ENCODE measurements at regions not wholly inside any gene's neighbourhood (a gene's known extent, or its start where the extent isn't known, plus 50 kb on each side); places are given as distances from the start of the nearest gene placed in this dataset.

GRCh38 chr17:72378414-72379390 is 257.9 kb downstream of the SOX9 start:
- Mint-ChIP-seq H3K36me3 (ENCODE audit: low read depth) (no peaks in the 10 kb centered on the region; the same call in 2 of the 3 replicates), H3K4me3 (no peak overlapping the region; the same call in 2 of the 3 replicates), H3K4me1 (peaks cover 47% of the 10 kb centered on the region), H3K27me3 (ENCODE audit: insufficient read depth, low read depth, poor library complexity) (peaks cover 7% of the 10 kb centered on the region), H3K27ac (no peak overlapping the region), H3K9me3 (no peaks in the 10 kb centered on the region; the same call in 2 of the 3 replicates)
- peak overlapping the region; percentile 52; the same call in 1 of the 2 replicates for H2AFZ ChIP-seq
- DNase-seq (ENCODE audit: low spot score): no peak
- no peak overlapping the region for H3K27ac ChIP-seq (ENCODE audit: low read depth)
- no peaks in the 10 kb centered on the region for H3K27me3 ChIP-seq (ENCODE audit: insufficient read depth)
- 0 out of 2 replicates have a peak, but pooled peaks cover 4% of the 10 kb centered on the region for H3F3A ChIP-seq (replicated peaks; ENCODE audit: low read depth)
- H3K4me1 ChIP-seq (ENCODE audit: insufficient read depth): peaks cover 30% of the 10 kb centered on the region
- TF ChIP-seq, protein P1, sequence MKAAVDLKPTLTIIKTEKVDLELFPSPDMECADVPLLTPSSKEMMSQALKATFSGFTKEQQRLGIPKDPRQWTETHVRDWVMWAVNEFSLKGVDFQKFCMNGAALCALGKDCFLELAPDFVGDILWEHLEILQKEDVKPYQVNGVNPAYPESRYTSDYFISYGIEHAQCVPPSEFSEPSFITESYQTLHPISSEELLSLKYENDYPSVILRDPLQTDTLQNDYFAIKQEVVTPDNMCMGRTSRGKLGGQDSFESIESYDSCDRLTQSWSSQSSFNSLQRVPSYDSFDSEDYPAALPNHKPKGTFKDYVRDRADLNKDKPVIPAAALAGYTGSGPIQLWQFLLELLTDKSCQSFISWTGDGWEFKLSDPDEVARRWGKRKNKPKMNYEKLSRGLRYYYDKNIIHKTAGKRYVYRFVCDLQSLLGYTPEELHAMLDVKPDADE (IDR thresholded peaks at IDR 0.05): no peak
- TF ChIP-seq, protein P2, sequence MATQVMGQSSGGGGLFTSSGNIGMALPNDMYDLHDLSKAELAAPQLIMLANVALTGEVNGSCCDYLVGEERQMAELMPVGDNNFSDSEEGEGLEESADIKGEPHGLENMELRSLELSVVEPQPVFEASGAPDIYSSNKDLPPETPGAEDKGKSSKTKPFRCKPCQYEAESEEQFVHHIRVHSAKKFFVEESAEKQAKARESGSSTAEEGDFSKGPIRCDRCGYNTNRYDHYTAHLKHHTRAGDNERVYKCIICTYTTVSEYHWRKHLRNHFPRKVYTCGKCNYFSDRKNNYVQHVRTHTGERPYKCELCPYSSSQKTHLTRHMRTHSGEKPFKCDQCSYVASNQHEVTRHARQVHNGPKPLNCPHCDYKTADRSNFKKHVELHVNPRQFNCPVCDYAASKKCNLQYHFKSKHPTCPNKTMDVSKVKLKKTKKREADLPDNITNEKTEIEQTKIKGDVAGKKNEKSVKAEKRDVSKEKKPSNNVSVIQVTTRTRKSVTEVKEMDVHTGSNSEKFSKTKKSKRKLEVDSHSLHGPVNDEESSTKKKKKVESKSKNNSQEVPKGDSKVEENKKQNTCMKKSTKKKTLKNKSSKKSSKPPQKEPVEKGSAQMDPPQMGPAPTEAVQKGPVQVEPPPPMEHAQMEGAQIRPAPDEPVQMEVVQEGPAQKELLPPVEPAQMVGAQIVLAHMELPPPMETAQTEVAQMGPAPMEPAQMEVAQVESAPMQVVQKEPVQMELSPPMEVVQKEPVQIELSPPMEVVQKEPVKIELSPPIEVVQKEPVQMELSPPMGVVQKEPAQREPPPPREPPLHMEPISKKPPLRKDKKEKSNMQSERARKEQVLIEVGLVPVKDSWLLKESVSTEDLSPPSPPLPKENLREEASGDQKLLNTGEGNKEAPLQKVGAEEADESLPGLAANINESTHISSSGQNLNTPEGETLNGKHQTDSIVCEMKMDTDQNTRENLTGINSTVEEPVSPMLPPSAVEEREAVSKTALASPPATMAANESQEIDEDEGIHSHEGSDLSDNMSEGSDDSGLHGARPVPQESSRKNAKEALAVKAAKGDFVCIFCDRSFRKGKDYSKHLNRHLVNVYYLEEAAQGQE (IDR thresholded peaks at IDR 0.05; ENCODE audit: unreplicated experiment): no peak
- TF ChIP-seq NANOG (IDR thresholded peaks at IDR 0.05; ENCODE audit: borderline replicate concordance) (no peak), STAT1 (IDR thresholded peaks at IDR 0.05; ENCODE audit: unreplicated experiment) (no peak), EZH2 (IDR thresholded peaks at IDR 0.05; ENCODE audit: low read depth, unreplicated experiment) (no peak), ZNF114 (CRISPR knock-in tag; IDR thresholded peaks at IDR 0.05) (no peak), CREB1 (CRISPR knock-in tag; IDR thresholded peaks at IDR 0.05; ENCODE audit: low read depth) (no peak), POLR2AphosphoS5 (IDR thresholded peaks at IDR 0.05; ENCODE audit: low read depth) (no peak), JUNB (IDR thresholded peaks at IDR 0.05; ENCODE audit: unreplicated experiment) (no peak), ZNF331 (CRISPR knock-in tag; IDR thresholded peaks at IDR 0.05; ENCODE audit: low read depth) (no peak), EZH2phosphoT487 (IDR thresholded peaks at IDR 0.05; ENCODE audit: unreplicated experiment) (no peak)
- TF ChIP-seq, protein P3, sequence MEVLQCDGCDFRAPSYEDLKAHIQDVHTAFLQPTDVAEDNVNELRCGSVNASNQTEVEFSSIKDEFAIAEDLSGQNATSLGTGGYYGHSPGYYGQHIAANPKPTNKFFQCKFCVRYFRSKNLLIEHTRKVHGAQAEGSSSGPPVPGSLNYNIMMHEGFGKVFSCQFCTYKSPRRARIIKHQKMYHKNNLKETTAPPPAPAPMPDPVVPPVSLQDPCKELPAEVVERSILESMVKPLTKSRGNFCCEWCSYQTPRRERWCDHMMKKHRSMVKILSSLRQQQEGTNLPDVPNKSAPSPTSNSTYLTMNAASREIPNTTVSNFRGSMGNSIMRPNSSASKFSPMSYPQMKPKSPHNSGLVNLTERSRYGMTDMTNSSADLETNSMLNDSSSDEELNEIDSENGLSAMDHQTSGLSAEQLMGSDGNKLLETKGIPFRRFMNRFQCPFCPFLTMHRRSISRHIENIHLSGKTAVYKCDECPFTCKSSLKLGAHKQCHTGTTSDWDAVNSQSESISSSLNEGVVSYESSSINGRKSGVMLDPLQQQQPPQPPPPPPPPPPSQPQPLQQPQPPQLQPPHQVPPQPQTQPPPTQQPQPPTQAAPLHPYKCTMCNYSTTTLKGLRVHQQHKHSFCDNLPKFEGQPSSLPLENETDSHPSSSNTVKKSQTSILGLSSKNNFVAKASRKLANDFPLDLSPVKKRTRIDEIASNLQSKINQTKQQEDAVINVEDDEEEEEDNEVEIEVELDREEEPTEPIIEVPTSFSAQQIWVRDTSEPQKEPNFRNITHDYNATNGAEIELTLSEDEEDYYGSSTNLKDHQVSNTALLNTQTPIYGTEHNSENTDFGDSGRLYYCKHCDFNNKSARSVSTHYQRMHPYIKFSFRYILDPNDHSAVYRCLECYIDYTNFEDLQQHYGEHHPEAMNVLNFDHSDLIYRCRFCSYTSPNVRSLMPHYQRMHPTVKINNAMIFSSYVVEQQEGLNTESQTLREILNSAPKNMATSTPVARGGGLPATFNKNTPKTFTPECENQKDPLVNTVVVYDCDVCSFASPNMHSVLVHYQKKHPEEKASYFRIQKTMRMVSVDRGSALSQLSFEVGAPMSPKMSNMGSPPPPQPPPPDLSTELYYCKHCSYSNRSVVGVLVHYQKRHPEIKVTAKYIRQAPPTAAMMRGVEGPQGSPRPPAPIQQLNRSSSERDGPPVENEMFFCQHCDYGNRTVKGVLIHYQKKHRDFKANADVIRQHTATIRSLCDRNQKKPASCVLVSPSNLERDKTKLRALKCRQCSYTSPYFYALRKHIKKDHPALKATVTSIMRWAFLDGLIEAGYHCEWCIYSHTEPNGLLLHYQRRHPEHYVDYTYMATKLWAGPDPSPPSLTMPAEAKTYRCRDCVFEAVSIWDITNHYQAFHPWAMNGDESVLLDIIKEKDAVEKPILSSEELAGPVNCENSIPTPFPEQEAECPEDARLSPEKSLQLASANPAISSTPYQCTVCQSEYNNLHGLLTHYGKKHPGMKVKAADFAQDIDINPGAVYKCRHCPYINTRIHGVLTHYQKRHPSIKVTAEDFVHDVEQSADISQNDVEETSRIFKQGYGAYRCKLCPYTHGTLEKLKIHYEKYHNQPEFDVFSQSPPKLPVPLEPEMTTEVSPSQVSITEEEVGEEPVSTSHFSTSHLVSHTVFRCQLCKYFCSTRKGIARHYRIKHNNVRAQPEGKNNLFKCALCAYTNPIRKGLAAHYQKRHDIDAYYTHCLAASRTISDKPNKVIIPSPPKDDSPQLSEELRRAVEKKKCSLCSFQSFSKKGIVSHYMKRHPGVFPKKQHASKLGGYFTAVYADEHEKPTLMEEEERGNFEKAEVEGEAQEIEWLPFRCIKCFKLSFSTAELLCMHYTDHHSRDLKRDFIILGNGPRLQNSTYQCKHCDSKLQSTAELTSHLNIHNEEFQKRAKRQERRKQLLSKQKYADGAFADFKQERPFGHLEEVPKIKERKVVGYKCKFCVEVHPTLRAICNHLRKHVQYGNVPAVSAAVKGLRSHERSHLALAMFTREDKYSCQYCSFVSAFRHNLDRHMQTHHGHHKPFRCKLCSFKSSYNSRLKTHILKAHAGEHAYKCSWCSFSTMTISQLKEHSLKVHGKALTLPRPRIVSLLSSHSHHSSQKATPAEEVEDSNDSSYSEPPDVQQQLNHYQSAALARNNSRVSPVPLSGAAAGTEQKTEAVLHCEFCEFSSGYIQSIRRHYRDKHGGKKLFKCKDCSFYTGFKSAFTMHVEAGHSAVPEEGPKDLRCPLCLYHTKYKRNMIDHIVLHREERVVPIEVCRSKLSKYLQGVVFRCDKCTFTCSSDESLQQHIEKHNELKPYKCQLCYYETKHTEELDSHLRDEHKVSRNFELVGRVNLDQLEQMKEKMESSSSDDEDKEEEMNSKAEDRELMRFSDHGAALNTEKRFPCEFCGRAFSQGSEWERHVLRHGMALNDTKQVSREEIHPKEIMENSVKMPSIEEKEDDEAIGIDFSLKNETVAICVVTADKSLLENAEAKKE (CRISPR knock-in tag; IDR thresholded peaks at IDR 0.05): no peak
- TF ChIP-seq, protein P4, sequence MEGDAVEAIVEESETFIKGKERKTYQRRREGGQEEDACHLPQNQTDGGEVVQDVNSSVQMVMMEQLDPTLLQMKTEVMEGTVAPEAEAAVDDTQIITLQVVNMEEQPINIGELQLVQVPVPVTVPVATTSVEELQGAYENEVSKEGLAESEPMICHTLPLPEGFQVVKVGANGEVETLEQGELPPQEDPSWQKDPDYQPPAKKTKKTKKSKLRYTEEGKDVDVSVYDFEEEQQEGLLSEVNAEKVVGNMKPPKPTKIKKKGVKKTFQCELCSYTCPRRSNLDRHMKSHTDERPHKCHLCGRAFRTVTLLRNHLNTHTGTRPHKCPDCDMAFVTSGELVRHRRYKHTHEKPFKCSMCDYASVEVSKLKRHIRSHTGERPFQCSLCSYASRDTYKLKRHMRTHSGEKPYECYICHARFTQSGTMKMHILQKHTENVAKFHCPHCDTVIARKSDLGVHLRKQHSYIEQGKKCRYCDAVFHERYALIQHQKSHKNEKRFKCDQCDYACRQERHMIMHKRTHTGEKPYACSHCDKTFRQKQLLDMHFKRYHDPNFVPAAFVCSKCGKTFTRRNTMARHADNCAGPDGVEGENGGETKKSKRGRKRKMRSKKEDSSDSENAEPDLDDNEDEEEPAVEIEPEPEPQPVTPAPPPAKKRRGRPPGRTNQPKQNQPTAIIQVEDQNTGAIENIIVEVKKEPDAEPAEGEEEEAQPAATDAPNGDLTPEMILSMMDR (conservative IDR thresholded peaks at IDR 0.05; ENCODE audit: low read depth in 2 of 2): no peak
- no peaks in the 10 kb centered on the region for H4K20me1 ChIP-seq (replicated peaks; ENCODE audit: insufficient read depth)
- no peaks in the 10 kb centered on the region; the same call in 1 of the 2 replicates for H3K9me2 ChIP-seq (ENCODE audit: insufficient read depth)
- no peak overlapping the region for H3K4me2 ChIP-seq
- H3K79me2 ChIP-seq (replicated peaks; ENCODE audit: insufficient read depth): no peaks in the 10 kb centered on the region
- H3K4me3 ChIP-seq: no peak overlapping the region
- 0 out of 3 replicates have a peak, but pooled peaks have one; percentile 7 for ATAC-seq
- no peaks in the 10 kb centered on the region for H3K36me3 ChIP-seq (ENCODE audit: insufficient read depth)

Measured in GM23338 (cell line).